HG03342 (cell line): ENCODE measurements at regions not wholly inside any gene's neighbourhood (a gene's known extent, or its start where the extent isn't known, plus 50 kb on each side); places are given as distances from the start of the nearest gene placed in this dataset.

Experiments
- ATAC-seq: cut with Tn5 transposase; IDR thresholded peaks from one replicate; pipeline ENCODE4 v1.9.1; 2021; ENCODE audit warnings: mild to moderate bottlenecking, moderate library complexity; ENCODE audit not compliant: unreplicated experiment

DNA sequence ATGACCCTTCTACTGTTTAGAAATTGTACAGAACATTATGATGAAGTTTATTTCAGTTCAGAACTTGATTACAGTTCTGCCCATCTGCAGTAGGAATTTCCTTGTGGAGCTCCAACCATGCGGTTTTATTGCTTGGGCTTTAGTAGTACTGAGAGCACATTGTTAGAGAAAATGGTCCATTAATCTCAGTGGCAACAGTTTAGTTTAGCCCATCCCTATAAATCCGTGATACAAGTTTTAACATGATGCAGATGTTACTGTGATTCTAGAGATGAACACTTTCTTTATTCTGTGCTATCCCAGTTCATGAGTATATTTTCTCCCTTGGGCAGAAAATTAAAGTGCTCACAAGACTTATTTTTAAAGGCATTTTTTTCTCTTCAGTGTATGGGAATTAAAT is 84.8 kb upstream of the FZD8 start:
- no peak for ATAC-seq

DNA sequence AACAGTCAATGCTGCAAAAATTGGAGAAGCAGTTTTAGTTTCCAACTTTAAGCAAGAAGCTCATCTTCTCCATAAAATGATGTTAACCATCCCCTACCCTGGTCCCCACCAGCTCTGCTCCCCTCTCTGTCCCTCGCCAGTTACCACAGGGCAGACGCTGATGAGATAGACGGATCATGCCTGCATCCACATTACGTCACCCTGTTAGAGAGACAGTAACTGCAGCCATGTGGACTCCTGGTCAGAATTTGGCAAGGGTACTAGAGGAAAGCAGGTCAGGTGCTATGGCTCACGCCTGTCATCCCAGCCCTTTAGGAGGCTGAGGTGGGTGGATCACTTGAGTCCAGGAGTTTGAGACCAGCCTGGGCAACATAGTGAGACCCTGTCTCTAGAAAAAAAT is 81.9 kb upstream of the FZD8 start:
- no peak for ATAC-seq

DNA sequence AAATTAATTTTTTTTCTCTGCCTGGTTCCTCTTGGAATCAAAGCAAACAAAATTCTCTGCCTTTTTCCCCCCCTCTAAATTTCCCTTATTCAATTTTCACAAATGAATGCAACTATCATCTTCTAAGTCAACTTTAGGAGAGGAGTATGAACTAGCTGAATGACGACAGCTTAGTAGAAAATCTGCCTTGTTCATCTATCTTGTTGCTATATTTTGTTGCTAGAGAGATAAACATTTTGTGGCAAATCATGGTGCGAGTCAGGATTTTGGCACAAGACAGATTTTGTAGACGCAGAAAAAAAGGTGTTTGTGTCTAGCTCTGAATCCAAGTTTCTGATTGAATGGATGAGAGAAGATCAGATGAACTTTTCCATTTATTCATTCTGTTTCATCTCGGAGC is 81.0 kb upstream of the FZD8 start:
- ATAC-seq = no peak

DNA sequence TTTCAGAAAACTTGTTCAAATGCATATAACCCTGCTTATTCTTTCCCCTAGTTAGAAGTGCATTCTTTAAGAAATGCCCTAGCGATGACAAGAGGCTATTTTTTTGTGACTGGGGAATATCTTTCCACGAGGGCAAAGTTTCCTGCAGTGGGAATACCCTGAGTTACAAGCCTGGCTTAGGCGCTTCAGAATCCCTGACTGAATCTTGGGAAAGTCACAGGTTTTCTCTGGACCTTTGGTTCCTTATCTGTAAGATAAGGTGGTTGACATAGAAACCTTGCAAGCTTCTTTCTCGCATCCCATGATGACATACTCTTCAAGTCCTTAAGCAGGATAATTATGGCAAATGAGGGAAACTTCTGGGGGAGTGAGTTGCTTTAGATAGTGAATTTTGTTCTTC is 80.5 kb upstream of the FZD8 start:
- no peak for ATAC-seq

DNA sequence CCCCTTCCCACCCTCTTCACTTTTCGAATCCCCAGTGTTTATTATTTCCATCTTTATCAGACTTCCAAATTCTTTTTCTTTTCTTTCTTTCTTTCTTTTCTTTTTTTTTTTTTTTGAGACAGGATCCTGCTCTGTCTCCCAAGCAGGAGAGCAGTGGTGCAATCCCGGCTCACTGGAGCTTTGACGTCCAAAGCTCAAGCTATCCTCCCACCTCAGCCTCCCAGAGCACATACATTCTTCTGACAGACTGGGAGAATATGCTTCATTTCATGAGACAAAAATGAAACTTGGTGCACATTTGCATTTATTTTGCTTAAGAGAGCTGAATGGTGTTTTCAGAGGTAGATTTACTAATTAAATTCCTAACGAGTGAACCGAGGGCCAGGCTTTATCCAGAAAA is 80.1 kb upstream of the FZD8 start:
- ATAC-seq = no peak

DNA sequence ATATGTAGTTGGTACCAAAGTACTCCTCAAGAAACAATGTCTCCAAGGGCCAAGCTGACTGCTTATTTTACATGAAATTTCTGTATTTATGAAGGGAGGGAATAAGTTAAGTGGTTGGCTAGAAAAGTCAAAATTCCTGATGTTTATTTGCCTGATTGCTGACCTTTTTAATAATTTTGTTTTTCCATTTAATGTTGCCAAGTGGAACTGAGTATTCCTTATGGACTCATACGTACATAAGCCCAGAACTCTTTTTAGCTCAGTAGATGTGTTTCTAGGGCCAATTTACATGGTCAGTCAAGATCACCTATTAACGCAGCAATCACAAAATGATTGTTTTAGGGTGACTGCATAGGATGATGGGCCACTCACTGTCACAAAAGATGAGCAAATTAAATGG is 78.3 kb upstream of the FZD8 start:
- no peak for ATAC-seq

DNA sequence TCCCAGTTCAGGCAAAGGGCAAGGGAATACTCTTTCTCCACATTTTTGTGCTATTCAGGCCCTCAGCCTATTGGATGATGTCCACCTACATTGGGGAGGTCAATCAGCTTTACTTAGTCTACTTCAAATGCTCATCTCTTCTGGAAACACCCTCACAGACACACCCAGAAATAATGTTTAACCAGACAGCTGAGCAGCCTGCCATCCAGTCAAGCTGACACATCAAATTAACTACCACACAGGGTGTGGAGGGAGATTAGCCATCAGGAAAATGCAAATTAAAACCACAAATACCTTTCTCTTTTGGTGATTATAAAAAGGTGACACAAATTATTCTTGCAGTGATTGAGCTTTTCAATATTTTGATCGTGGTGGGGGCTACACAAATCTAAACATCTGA is 74.7 kb upstream of the FZD8 start:
- no peak for ATAC-seq

DNA sequence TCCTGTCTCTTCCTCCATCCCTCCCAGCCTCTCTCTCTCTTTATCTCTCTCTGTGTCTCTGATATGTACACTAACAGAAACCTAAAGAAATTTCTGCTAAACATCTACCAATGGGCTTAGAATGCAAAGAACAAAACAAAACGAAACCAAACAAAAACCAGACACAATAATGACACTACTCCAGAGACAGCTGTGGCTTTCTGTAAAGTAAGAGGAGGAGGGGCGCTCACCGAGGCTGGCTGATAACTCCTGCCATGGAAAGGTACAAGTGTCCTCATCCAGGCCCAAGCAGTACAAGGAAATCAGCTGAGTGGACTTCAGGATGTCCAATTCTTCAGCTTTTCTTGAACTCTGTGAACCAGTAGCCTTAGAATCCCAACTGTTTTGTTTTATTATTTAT is 70.4 kb upstream of the FZD8 start:
- no peak for ATAC-seq

DNA sequence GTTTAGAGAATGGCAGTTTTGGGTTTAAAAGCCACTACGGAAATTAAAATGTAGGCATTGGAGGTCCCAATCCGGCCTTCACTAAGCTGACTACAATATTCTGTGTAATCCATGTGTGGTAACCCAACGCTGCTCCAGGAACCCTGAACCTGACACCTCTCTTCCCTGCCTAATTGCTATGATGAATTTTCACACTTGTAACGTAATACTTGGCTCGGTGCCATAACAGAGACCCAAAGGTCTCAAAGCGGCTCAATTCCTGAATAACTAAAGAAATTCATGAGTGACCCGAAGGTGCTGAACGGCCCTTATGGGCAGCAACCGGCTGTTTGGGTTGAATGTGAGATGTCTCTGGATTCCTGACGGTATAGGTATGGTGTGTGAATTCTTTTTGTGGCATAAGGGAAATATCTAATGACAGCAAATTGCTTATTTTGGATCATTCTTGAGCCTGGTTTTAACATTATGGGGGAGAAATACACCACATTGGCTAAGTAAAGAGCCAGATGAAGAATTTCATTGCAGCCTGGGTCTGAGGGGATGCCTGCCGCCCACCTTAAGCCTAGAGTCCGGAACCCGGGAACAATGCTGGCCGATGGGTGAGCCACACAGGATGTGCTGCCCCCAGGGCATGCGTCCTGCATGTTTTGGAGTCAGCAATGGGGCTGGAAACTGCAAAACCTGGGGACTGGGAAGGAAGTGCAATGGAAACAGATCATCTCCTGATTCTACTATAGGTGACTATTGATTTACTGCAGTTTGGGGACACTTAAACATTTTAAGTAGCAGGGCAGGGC is 69.7 kb upstream of the FZD8 start:
- ATAC-seq = no peak

DNA sequence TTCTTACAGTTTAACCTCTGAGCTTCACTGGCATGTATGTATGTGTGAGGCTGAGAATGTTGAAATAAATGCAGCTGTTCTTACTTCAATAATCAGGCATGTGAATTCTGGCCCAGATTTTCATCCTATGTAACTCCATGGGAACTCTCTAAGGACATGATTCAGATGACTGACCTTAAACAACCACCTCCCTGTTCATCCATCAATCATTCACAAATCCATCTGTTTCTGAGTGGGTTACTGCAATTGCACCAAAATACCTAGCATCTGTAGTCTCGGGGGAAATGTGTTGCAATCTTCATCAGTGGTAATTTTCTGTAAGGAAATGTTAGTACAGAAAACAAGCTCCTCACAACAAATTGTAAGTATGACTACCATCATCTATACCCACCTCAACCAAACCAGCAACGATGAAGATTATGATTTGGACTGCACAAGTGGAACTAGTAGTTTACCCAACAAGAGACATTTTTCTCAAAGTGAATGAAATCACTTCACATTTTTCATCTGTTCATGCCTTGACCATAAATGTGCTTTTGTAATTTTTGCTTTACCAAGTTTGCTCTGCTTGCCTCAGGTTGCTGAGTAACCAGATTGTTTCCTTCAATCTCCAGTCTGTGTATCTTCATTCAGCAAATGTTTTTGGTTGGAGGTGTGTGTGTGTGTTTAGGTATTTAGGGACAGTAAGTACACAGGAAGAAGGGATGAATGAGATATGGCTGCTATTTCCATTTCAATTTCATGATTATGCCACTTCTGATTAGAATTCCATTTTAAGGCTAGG is 65.7 kb upstream of the FZD8 start:
- no peak for ATAC-seq

DNA sequence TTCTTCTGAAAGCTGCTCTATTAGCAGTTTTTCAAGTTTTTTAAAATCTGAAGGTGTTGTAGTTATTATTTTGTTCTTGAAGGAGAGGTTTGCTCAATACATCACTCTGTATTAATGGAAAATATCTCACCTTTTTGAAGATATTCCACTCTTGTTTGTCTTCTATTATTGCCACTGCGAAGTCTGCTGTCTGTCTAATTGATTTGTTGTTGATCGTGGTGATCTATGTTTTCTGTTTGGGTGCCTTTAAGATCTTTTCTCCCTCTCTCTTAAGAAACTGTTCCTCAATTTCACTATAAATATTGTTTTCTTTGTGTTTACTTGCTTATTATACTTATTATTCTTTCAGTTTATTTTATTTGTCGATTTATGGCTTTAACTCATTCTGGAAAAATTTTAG is 64.9 kb upstream of the FZD8 start:
- ATAC-seq = no peak

DNA sequence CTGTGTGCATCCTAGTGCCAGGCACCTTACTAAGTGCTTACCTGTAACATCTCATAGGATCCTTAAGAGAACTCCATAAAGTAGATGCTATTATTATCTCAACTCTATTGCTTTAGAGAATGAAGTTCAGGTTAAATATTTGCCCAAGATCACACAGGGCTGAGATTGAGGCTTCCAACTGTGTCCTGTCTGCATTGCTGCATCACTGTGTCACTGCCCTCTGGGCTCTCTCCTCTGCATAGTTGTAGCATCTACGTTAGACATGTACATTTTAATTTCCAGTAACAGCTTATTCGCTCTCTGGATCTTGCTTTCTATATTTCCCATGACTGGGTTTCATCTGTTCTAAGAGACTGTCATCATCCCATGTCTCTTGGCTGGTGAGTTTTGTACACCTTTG is 63.6 kb upstream of the FZD8 start:
- ATAC-seq = no peak

DNA sequence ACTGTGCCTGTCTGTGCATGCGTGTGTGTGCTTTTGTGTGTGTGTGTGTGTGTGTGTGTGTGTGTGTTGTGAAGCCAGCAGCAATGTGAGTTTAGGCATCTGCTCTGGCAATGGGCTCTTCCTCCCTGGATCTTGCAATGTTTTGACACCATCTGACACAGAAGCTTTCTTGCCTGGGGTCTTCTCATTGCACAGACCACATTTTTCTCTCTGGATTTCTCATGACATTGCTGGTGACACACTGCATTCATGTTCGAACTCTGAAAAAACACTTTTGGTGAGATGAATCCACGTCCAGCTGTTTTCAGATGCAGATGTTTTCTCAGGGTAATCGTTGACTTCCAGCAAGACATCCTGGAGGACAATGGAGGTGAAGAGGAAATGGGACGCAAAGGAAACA is 63.0 kb upstream of the FZD8 start:
- no peak for ATAC-seq

DNA sequence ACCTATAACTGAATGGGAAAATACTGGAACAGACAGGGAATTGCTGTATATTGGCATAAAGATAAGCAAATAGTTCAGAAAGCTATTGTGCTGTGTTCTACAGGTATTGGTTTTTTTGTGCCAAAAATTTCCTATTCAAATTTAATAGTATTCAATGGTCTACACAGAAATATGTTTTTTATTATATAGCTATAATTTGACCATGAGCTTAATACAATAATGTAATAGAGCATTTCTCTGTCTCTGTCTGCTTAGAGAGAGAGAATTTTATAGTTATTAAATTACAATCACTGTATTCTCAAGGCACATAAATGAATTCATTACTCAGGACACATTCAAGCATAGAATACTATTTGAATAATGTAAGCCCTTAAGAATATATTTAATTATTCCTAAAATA is 62.3 kb upstream of the FZD8 start:
- ATAC-seq = no peak

DNA sequence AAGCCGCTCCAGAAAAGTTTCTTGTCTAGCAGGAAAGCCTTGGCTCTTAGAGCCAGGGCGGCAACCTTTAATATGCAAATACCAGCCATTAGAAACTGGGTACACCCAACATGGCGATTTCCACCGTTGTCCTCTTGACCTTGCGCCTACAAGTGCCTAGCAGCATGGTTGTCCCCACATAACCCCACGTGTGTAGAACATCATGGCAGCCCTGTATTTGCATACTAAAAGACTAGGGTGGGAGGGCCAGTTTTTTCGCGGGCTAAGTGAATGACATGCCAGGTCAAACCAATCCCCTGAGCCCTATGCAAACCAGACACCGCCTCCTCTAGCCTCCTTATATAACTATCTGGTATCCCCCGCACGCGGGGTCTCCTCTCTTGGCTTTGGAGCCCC is 58.4 kb upstream of the FZD8 start:
- no peak for ATAC-seq

DNA sequence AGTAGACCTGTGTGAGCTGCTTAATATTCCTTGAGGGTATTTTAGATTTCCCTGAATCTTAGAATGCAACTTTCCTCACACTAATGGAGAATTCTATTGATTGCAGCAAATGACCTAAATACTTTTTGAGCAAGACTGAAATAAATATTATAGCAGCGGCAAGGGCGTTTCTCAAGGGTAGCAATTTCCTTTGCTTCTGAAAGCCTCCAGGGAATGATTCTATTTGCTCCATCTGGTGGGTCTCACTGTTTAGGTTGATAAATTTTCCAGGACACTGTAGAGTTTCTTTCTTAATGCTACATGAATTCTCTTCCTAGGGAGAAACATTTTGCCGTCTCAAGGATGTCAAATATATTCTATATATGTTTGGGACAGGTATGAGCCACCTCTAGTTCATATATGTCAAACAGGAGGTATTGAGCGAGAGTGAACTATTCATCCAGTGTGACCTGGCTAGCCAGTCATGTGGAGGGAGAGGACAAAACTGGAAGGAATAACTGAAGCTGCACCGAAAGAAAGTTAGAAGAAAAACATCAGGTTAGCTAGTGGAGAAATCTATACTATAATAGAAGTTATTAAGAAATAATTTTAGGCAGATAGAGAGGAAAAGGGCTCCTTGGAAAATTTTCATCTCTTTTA is 57.9 kb upstream of the FZD8 start:
- no peak for ATAC-seq

DNA sequence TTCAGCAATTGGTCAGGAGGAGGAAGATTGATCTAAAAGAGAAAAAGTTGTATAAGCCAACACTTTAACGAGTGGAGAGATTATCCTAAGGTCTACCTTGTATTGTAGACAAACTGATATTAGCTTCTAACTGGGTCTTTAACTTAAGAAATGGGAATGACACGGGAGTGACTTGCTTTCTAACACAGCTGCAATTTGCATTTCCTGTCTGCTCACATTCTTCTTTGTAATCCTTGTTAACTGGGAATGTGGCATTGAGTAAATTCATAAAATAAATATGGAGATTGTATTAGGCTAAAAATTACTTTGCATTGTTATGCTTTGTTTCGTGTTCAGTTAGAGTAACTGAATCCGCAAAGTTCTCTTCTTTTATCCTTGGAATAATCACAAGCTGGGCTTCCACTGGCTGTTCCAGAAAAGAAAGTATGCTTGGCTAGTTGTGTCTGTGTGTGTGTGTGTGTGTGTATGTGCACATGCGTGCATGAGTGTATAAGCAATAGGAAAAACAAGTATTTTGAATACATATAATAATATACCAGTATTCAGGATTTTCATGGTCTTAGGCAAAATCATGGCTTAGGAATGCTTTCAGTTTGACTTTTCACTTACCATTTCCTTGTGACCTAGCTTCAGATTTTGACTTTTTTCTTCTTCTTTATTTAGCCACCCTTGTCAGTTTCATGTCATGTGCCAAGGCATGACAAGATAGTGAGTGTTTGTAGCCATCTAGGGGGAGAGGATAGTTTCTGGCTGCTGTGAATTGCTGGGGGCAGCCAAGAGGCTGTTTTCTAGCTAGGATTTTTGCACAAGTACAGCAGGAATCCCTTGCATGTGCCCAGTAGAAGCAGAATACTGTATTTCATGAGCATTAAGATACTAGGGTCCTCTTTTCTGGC is 54.5 kb upstream of the FZD8 start:
- no peak for ATAC-seq

DNA sequence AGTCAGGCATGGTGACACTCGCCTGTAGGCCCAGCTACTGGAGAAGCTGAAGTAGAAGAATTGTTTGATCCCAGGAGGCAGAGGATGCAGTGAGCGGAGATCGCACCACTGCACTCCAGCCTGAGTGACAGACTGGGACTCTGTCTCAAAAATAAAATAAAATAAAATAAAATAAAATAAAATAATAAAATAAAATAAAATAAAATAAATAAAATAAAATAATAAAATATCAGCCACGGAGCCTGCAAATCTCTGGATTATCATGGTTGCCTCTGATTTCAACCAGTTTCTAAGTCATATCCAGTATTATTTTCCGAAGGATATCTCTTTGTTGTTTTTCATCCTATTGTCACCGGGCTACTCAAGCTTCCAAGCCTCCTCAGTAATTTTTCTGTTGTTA is 51.7 kb upstream of the FZD8 start:
- ATAC-seq = no peak
